B cell (primary cell): ENCODE measurements at regions not wholly inside any gene's neighbourhood (a gene's known extent, or its start where the extent isn't known, plus 50 kb on each side); places are given as distances from the start of the nearest gene placed in this dataset.

Source experiments
- EZH2 ChIP-seq: IDR thresholded peaks from 2 replicates; pipeline ENCODE4 v1.6.1; 2012; ENCODE audit warnings: borderline replicate concordance, low read depth, mild to moderate bottlenecking, moderate library complexity, low read length; ENCODE audit not compliant: insufficient read depth, poor library complexity, severe bottlenecking
- TF ChIP-seq, protein P1 (sequence below): fragments of 200-600 bp; IDR thresholded peaks from one replicate; pipeline ENCODE4 v1.8.0; 2022; ENCODE audit warnings: antibody characterized with exemption, mild to moderate bottlenecking

DNA sequence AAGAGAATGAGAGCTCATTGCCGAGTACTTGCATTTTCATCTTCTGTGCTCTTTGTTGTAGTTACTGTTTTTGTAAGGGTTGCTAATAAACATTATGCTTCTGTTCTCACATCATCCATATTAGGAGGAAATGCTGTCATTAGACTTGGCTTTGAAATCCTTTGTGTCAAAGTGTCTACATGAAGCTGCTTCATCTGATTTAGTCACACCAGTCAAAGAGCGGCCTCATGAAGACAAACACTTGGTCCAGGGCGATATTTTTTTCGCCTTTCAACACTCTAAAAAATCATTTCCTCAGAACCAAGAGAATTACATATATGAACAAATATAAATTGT lies 105.0 kb downstream of the SPRY2 start:
- TF ChIP-seq, protein P1, sequence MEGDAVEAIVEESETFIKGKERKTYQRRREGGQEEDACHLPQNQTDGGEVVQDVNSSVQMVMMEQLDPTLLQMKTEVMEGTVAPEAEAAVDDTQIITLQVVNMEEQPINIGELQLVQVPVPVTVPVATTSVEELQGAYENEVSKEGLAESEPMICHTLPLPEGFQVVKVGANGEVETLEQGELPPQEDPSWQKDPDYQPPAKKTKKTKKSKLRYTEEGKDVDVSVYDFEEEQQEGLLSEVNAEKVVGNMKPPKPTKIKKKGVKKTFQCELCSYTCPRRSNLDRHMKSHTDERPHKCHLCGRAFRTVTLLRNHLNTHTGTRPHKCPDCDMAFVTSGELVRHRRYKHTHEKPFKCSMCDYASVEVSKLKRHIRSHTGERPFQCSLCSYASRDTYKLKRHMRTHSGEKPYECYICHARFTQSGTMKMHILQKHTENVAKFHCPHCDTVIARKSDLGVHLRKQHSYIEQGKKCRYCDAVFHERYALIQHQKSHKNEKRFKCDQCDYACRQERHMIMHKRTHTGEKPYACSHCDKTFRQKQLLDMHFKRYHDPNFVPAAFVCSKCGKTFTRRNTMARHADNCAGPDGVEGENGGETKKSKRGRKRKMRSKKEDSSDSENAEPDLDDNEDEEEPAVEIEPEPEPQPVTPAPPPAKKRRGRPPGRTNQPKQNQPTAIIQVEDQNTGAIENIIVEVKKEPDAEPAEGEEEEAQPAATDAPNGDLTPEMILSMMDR: no peak
- no peak for TF ChIP-seq EZH2
